HG02759 (cell line): ENCODE measurements at regions not wholly inside any gene's neighbourhood (a gene's known extent, or its start where the extent isn't known, plus 50 kb on each side); places are given as distances from the start of the nearest gene placed in this dataset.

ENCODE experiments used
- ATAC-seq: cut with Tn5 transposase; IDR thresholded peaks from one replicate; pipeline ENCODE4 v1.9.1; 2021; ENCODE audit warnings: mild to moderate bottlenecking, moderate library complexity; ENCODE audit not compliant: unreplicated experiment

DNA sequence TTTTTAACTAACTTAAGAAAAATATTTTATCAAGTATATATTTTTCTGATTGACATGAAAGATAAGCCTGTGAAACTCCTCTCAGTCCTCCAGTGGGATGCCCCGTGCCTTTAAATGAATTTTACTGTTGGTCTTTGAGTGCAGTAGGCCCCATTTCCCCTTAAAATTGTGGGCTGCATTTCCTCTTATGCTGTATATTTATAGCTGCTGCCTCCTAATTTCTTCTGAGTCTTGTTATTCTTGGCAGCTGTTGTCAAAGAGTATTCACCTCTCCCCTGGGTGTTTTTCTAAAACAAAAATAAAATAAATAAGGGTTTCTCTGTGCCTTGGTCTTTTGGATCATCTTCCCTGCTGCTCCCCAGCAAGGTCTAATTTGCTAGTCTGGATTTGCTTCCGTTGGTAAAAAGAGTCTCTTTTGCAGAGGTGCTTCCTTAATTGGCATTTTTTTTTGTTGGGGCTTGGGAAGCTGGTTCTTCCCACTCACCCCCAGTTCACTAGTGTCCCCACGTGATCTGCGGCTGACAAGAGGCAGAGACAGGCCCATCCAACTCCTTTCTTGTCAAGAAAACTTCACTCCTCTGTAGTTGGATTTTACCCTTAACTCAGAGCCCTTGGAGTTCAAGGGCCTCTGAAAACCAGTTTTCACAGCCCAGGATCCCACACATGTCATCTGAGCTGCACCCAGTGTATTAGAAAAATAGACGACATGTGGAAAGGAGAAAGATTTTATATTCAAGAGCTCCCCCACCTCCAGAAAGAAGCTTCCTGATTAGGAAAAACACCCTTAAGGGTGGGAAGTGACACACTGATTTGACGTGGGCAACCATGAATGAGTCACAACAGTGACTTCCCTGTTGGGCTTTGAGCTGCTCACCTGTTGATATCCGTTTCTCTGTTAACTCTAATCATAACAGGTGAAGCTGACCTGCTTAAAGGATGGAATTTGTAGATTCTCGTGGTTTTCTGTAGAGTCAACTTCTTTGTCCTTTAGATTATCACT lies 431.5 kb downstream of the DCDC2C start:
- no peak for ATAC-seq

- ATAC-seq = no peak
These were observed 432.4 kb downstream of the DCDC2C start for GRCh38 chr2:4135765-4136164.

DNA sequence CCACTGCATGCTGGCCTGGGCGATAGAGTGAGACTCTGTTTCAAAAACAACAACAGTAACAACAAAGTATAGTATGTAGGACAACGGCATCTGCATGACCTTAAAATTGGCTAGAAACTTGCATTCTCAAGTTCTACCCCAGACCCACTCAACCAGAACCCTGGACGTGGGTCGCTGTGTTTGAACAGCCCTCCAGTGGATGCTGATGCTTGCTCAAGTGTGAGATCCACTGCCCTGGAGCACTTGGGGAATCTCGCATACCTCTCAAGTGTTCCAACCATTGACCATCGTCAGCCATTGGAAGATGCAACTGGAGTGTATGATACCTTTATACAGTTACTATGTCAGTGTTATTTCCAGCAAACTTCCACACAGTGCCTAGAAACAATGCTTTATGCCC lies 435.9 kb downstream of the DCDC2C start:
- ATAC-seq = no peak

- no peak for ATAC-seq
These were observed 436.4 kb downstream of the DCDC2C start for GRCh38 chr2:4139731-4140130.

GRCh38 chr2:4140281-4140970 lies 437.1 kb downstream of the DCDC2C start:
- ATAC-seq = no peak

- ATAC-seq = no peak
These were observed 441.4 kb downstream of the DCDC2C start for GRCh38 chr2:4144731-4145130.

DNA sequence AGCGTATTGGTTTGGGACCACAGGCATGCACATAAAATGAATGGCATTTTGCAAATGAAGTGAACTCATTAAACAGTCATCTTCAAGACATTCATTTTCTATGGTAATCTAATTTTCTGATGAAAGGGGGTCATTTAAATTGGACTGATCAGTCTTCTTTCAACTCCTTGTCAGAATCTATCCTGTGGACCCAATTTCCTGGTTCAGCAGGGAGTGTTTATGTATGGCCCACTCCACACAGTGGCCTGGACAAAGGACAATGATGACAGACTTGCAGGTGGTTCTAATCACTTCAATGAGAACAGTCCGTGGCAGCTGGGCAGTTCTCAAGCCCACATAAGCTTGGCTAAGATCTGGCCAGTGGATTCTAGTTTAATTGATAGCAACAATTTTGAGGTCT lies 448.1 kb downstream of the DCDC2C start:
- ATAC-seq = no peak

- no peak for ATAC-seq
These were observed 448.7 kb downstream of the DCDC2C start for GRCh38 chr2:4152051-4152450.

GRCh38 chr2:4168834-4169233 lies 465.5 kb downstream of the DCDC2C start:
- no peak for ATAC-seq

DNA sequence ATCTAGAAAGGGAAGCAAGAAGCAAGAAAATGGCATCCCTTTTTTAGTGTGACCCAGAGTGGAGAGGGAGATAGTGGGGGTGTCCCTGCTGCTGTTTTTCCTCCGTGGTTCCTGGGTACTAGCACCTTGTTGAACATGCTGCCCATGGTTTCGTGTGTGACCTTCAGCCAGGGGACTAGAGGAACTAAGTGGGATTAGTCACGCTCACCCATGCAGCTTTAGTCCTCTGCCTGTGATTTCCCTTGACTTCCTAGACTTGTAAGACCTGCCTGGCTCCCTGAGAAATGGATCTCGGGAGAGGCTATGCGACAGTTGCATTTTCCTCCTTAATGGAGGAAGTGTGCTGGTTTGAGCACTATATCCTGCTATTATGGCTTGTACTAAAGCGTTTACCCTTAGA lies 471.4 kb downstream of the DCDC2C start:
- ATAC-seq = no peak

DNA sequence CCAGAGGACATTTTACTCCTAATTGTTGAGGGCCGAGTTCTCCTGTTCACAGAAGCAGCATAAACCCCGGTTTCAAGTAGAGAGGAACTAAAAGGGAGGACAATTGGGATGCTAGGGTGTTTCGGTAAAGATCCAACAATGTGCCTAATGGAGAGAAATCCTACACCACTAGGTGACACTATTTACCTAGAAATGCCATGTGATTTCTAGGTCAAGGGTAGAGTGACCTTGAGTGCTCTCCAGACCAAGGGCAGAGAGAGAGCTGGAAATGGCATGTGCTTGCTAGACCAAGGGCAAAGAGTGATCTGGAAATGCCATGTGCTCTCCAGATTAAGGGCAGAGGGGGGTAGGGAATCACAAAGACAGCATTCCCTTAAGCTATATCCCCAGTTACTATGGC lies 472.0 kb downstream of the DCDC2C start:
- no peak for ATAC-seq

DNA sequence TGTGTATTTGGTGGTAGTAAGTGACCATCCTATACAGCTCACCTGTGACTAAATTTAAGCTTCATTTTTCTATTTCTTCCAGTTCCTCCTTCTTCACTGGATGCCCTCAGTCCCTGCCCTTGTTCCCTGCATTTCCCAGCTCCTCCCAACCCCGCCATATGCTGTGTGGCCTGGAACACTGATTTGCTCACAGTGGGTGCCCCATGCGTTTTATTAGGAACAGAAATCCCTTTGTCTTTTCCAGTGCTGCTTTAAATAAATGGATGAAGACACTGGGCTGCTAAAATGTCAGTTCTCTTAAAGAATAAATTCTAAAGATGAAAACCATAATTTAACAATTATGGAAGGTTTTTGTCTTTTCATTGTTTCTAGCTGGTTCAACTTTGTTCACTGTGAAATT lies 477.3 kb downstream of the DCDC2C start:
- ATAC-seq = no peak

GRCh38 chr2:4181062-4181461 lies 477.7 kb downstream of the DCDC2C start:
- ATAC-seq = no peak

DNA sequence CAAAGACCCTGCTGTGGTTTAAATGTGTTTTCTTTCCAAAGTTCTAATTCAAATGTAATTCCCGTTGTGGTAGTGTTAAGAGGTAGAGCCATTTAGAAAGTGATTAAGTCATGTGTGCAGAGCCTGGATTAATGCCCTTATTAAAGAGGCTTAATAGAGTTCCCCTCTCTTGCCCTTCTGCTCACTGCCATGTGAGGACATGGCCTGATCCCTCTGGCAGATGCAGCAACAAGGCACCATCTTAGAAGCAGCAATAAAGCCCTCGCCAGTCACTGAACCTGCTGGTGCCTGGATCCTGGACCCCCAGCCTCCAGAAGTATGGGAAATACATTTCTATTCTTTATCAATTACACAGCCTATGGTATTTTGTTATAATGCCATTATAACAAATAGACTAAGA lies 485.2 kb downstream of the DCDC2C start:
- no peak for ATAC-seq

DNA sequence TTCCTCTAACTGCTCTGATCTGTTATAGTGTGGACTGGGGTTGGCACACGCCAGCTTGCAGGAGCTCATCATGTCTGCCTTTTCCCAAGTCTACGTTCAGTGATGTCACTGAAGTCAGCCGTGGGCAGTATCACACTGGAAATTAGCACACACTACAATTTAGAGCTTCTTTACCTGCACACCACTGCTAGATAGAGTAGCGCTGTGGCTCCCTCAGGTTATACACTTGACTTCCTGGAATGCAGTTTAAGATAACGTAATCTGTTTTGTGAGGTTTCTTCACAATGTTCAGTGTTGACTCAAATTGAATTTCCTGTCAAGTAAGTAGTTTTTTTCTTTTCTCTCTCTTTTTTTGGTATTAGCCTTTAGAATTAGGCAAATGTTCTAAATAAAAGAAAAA lies 487.2 kb downstream of the DCDC2C start:
- ATAC-seq = no peak

DNA sequence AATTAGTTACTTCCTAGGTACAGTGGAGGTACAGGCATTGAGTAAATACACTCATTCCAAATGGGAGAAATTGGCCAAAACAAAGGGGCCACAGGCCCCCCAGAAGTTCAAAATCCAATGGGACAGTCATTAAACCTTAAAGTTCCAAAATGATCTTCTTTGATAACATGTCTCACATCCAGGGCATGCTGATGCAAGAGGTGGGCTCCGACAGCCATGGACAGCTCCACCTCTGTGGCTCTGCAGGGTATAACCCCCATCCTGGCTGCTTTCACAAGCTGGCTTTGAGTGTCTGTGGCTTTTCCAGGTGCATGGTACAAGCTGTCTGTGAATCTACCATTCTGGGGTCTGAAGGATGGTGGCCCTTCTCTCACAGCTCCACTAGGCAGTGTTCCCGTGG lies 488.7 kb downstream of the DCDC2C start:
- ATAC-seq = no peak

DNA sequence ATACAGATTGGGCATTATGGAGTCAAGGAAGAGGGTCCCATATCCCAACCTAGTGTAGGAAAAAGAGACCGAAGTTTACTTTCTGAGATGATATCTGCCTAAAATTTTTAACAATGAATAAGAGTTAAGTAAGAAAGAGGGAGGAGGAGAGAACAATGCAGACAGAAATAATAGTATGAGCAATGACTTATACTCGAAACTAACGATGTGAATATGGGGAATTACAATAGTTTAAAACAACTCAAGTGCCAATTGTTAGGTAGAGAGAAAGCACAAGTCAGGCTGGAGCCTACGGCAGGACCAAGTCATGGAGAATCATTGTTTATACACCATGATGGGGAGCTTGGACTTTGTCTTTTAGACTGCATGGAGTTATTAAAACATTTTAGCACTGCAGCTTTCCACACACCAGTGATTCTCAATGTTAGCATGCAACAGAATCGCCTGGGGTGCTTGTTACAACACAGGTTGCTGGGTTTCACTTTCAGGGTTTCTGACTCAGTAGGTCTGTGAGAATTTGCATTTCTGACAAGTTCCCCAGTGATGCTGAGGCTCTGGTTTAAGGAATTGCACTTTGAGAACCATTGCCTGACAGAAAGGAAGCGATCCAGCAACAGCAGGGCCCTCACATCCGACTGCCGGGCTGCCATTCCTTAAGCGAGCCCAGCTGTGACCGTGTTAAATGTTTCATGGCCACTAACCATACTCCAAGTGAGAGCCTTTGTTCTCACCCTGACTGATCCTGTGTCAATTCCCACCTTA lies 511.2 kb downstream of the DCDC2C start:
- ATAC-seq = no peak

DNA sequence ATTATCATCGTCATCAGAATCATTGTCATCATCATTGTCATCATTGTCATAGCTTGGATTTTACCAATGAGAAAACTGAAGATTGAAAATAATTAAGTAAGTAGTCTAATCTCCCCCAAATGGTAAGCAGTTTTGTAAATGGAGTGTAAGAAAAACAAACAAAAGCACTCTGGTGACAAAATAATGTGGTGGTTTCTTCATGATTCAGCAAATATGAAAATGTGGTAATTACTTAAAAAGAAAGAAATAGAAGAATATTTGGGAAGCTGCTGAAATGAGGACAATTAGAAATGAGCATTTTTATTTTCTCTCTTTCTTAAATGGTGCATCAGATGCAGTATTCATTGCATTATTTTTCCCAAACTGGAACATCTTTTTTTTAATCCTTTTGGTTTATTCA lies 514.4 kb downstream of the DCDC2C start:
- ATAC-seq = no peak

DNA sequence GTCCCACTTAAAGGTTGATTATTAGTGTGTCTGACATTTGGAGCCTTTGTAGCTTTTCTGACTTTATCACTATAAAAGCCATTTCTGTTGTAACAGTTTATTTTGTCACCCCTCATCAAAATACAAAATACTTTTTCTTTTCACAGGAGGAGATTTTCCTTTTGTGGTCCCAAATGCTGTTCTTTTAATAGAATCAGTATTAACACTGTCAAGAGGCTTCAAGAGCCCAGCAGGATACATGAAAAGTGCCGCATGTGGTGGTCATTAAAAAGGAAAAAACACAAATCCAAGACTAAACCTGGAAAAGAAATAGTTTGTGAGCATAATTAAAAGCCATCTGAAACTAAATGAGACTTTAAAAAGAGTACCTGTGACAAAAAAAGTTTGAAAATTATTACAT lies 515.7 kb downstream of the DCDC2C start:
- no peak for ATAC-seq

DNA sequence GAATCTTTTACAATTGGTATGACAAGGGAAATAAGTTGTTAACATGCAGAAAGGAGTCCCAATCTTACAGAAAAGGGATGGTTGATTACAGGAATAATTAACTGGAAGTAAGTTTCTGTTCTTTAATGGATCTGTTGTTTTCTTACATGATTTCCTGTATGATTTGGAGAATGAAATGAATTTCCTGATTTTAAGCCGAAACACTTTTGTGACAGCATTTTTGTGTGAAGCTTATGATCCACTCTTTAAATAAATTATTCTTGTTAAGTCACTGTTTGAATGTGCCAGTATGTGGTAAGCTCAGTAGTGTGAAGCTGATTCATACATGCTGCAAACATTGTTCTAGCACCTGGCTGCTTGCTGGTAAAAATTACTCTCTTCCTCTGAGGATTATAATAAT lies 516.2 kb downstream of the DCDC2C start:
- ATAC-seq = no peak

DNA sequence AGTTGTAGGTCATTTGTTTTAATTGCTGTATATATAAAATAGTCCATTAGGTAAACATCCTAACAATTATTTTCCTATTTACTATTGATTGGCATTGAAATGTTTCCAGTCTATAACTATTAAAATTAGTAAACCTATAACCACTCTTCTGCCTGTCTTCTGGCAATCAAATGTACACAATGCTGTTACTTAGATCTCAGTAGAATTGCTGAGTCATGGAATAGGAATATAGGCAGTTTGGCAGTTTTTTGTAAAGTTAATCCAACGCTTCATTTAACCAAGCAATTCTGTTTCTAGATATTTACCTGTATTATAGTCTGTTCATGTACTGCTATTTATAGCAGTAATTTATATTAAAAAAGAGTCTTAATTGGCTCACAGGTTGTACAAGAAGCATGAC lies 518.1 kb downstream of the DCDC2C start:
- no peak for ATAC-seq
